NCI-H2196 treated with DMSO at 0.1 percent for 48 hours (cell line): ENCODE measurements at regions not wholly inside any gene's neighbourhood (a gene's known extent, or its start where the extent isn't known, plus 50 kb on each side); places are given as distances from the start of the nearest gene placed in this dataset.
A peak's percentile ranks its signal among the peaks of the same experiment; 100 is the strongest.
"Not testable (repeated sequence)": the region's sequence is repeated elsewhere in the genome, so short reads cannot be mapped to it uniquely, and the experiment has no call there.

ENCODE experiments used
- DNase-seq: peaks from one replicate; lab custom pipeline; 2025; ENCODE audit not compliant: unreplicated experiment; lab: John Stamatoyannopoulos, UW

GRCh38 chr20:59490196-59491004 is 113.9 kb upstream of the PHACTR3 start:
- DNase-seq = not testable (repeated sequence)

- no peak for DNase-seq
These were observed 112.5 kb upstream of the PHACTR3 start for GRCh38 chr20:59491884-59492283.

- no peak for DNase-seq
These were observed 110.4 kb upstream of the PHACTR3 start for GRCh38 chr20:59493926-59494325.

GRCh38 chr20:59495166-59495565 is 109.2 kb upstream of the PHACTR3 start:
- DNase-seq = no peak

- DNase-seq = peak; percentile 34
These were observed 108.3 kb upstream of the PHACTR3 start for GRCh38 chr20:59495894-59496510.

- no peak for DNase-seq
These were observed 106.0 kb upstream of the PHACTR3 start for GRCh38 chr20:59498291-59498690.

- no peak for DNase-seq
These were observed 104.5 kb upstream of the PHACTR3 start for GRCh38 chr20:59499863-59500262.

- DNase-seq = no peak
These were observed 95.6 kb upstream of the PHACTR3 start for GRCh38 chr20:59508729-59509128.

- no peak for DNase-seq
These were observed 91.7 kb upstream of the PHACTR3 start for GRCh38 chr20:59512651-59513050.

- DNase-seq = no peak
These were observed 89.8 kb upstream of the PHACTR3 start for GRCh38 chr20:59514554-59514953.

- peak; percentile 25 for DNase-seq
These were observed 89.1 kb upstream of the PHACTR3 start for GRCh38 chr20:59515013-59515905.

GRCh38 chr20:59515906-59516209 is 88.5 kb upstream of the PHACTR3 start:
- no peak for DNase-seq

- DNase-seq = peak; percentile 74
These were observed 85.2 kb upstream of the PHACTR3 start for GRCh38 chr20:59518881-59519706.

GRCh38 chr20:59519707-59520014 is 84.7 kb upstream of the PHACTR3 start:
- DNase-seq = no peak

GRCh38 chr20:59520814-59521213 is 83.5 kb upstream of the PHACTR3 start:
- no peak for DNase-seq

- peak; percentile 8 for DNase-seq
These were observed 78.7 kb upstream of the PHACTR3 start for GRCh38 chr20:59525500-59526241.

- no peak for DNase-seq
These were observed 77.8 kb upstream of the PHACTR3 start for GRCh38 chr20:59526242-59527225.

GRCh38 chr20:59530782-59531181 is 73.6 kb upstream of the PHACTR3 start:
- no peak for DNase-seq

GRCh38 chr20:59537991-59538390 is 66.3 kb upstream of the PHACTR3 start:
- DNase-seq = no peak
